Fibroblast of upper back skin (primary cell): ENCODE measurements at regions not wholly inside any gene's neighbourhood (a gene's known extent, or its start where the extent isn't known, plus 50 kb on each side); places are given as distances from the start of the nearest gene placed in this dataset.
"Not testable (repeated sequence)": the region's sequence is repeated elsewhere in the genome, so short reads cannot be mapped to it uniquely, and the experiment has no call there.

ENCODE experiments used
- DNase-seq: peaks from one replicate; pipeline ENCODE4 v3.0.0-alpha.2; 2013

DNA sequence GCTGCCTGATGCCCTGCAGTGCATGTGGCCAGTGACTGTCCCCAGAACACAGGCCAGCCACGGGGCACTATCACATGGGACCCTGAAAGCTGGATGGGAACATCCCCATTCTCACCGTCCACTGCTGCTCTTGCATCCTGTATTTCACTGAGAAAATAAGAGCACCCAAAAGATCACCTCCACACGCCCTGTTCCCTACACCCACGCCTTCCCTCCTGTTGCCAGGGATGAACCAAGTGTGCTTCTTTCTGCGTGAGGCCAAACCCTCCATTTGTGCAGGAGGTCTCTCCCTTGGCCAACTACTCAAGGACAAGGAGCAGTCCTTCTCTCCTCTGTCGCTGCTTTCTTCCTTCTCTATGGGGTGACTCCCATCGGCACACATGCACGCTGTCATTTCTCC is 118.3 kb downstream of the LRRC37A3 start:
- not testable (repeated sequence) for DNase-seq

DNA sequence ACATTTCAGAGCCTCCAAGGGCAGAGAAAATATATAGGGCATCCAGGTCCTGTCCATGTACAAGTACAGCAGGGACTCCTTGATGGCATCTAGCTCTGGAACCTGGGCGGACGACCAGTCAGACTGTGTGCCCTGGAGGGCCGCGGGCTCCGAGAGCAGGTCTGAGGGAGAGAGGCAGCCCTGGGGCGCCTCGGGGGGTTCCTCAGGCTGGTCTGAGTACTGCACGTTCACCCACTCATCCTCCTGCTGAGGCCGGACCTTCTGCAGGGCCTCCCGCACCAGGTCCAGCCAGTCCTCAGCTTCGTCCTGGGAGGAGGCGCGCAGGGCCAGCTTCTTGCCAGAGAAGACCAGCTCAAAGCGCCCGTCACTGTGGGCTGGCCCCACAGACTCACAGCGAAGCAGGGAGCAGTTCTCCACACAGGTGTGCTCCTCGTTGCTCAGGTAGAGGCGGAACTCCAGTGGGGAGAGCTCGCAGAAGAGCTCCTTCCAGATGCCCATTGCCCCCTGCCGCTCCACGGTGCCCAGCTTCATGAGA is 118.8 kb downstream of the LRRC37A3 start:
- DNase-seq: not testable (repeated sequence)

- DNase-seq: not testable (repeated sequence)
Measured at GRCh38 chr17:64799543-64800188, 119.6 kb downstream of the LRRC37A3 start.

GRCh38 chr17:64798961-64799360 is 120.3 kb downstream of the LRRC37A3 start:
- not testable (repeated sequence) for DNase-seq

DNA sequence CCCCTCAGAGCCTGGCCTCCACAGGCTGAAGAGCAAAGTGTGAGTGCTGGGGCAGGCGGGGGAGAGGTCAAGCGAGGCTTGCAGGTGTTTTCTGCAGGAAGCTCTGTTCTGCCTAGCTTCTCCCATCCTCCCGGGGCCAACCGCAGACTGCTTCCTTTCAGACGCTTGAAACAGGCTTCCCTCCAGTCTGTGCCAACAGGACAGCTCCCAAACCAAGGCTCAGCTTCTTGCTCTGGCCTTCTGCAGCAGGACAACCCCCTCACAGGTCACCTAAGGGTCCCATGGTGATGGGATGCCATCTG is 120.8 kb downstream of the LRRC37A3 start:
- DNase-seq: not testable (repeated sequence)

- not testable (repeated sequence) for DNase-seq
Measured at GRCh38 chr17:64797746-64798488, 121.4 kb downstream of the LRRC37A3 start.

DNA sequence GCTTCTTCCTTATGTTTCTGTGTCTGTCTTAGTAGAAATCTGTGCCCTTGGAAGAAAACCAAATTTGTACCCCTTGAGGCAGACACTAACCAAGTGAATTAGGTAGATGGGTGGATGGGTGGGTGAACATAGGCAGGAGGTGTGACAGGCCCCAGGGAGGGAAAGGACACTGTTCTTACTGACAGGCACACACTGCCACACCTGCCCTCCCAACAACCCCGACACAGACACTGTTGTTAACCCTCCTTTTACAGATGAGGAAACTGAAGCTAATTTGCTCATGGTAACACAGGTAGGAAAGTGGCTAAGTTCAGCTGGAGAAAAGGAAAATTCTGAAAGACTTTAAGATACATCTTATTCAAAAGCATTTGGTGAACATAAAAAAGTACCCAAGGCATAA is 123.9 kb downstream of the LRRC37A3 start:
- DNase-seq: not testable (repeated sequence)

DNA sequence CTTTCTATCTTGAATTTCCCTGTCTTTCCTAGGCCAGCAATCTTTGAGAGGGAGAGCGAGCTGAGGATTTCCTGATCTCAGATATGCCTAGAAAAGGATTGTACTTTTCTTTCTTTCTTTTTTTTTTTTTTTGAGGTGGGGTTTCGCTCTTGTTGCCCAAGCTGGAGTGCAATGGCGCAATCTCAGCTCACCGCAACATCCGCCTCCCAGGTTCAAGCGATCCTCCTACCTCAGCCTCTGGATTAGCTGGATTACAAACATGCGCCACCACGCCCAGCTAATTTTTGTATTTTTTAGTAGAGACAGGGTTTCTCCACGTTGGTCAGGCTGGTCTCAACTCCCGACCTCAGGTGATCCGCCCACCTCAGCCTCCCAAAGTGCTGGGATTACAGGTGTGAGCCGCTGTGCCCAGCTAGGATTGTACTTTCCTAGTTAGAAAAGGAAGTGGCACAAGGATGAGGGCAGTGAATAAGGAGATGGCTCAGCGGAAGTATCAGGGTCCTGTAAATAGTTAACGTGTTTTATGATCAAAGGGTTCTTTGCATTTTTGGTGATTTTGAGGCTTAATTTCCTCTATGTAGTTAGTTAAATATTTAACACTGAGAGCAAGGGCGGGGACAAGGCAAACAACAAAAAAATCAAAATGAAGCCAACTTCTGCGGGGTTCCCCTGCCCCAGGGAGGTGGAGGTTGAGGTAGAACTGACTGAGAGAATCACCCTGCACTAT is 124.6 kb downstream of the LRRC37A3 start:
- DNase-seq: not testable (repeated sequence)

GRCh38 chr17:64794113-64794512 is 125.2 kb downstream of the LRRC37A3 start:
- not testable (repeated sequence) for DNase-seq

DNA sequence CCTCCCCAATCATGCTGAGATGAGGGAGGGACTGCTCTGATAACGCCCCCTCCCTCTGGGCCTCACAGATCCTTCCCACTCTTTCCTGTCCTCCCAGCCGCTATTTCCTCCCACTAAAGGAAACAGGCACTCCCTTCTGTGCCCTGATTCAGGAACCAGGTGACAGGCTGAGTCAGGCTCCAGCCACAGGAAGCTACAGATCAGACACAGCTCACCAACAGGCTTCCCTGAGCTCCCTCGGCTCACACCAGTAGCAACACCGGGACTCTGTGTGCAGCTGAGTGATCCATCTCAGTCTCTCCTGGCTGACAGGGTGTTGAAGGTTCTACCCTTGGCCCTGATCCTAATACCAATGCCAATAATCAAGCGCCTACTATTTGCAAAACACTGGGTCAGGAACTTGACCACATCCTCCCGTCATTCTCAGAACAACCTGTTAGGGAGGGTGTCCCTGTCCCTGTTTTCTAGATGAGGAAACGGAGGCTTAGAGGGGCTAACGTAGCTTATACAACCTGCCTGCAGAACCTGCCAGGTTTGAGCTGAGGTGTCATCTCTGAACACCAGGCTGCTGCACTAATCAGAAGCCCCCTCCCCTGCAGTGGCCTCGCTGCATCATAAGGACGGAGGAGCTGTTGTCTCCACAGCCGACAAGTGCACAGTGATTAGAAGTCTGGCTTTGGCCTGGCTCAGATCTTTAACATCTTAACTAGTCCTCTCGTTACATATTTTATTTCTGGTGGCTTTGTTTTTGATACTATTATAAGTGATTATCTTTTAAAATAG is 126.3 kb downstream of the LRRC37A3 start:
- DNase-seq: peak; percentile 28

DNA sequence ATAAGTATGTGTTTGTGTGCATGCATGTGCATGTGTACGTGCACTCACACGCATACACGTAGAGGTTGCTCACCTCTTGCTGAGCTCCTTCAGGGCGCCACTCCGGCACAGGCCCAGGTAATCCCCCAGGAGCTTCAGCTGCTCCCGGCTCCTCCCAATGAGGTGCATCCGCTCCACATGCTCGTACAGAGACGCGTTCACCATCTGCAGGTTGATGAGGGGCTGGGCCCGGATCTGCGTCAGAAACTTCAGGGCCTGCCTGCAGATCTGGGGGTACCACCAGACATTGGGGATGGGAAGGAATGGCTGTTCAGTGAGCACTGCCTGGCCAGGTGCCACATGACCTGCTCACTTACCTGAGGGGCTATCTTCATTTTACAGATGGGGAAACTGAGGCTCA is 127.0 kb downstream of the LRRC37A3 start:
- not testable (repeated sequence) for DNase-seq

DNA sequence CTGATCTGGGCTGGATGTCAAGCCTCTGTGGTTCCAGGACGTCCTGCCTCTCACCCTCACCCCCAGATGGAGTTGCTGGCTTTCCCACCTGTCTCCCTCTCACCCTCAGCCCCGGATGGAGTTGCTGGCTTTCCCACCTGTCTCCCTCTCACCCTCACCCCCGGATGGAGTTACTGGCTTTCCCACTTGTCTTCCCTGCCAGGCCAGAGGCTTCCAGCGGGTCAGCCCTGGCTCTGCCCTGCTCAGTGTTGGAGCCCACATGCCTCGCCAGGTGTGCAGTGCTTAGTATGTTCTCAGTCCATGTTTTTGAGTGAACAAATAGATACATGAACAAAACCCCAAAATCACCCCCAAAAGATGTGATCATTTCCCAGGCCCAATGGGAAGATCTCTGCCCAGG is 127.6 kb downstream of the LRRC37A3 start:
- not testable (repeated sequence) for DNase-seq

GRCh38 chr17:64791226-64791625 is 128.1 kb downstream of the LRRC37A3 start:
- not testable (repeated sequence) for DNase-seq

DNA sequence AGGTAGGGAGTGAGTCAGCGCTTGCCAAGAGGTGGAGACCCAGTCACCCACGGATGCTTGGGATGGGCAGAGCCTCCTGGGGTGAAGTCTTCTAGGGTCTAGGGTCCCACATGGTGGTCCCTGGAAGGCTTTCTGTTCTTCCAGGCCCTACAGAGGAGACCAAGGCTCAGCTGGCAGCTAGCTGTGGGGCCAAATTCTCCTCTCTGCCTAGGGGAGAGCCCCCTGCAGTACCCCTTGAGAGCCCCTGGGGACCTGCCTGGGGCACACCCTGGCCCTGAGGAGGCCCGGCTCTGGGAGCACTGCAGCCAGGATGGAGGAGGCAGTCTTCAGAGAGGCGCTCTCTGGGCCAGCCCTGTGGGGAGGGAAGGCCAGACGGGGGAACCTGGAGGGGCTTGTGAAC is 128.6 kb upstream of the SMURF2 start:
- DNase-seq: not testable (repeated sequence)

GRCh38 chr17:64790193-64790592 is 128.1 kb upstream of the SMURF2 start:
- not testable (repeated sequence) for DNase-seq

DNA sequence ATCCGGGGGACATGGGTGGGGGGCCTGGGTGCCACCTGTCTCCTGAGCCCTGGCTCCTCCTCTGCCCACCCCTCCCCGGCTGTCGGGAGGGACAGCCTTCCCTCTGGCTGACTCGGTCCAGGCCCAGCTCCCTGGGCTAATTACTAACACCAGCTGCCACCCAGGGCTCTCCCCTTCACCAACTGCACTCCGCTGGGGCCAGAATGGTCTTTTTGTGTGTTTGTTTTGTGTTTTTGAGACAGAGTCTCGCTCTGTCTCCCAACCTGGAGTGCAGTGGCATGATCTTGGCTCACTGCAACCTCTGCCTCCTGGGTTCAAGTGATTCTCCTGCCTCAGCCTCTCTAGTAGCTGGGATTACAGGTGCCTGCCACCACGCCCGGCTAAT is 126.9 kb upstream of the SMURF2 start:
- DNase-seq: not testable (repeated sequence)

DNA sequence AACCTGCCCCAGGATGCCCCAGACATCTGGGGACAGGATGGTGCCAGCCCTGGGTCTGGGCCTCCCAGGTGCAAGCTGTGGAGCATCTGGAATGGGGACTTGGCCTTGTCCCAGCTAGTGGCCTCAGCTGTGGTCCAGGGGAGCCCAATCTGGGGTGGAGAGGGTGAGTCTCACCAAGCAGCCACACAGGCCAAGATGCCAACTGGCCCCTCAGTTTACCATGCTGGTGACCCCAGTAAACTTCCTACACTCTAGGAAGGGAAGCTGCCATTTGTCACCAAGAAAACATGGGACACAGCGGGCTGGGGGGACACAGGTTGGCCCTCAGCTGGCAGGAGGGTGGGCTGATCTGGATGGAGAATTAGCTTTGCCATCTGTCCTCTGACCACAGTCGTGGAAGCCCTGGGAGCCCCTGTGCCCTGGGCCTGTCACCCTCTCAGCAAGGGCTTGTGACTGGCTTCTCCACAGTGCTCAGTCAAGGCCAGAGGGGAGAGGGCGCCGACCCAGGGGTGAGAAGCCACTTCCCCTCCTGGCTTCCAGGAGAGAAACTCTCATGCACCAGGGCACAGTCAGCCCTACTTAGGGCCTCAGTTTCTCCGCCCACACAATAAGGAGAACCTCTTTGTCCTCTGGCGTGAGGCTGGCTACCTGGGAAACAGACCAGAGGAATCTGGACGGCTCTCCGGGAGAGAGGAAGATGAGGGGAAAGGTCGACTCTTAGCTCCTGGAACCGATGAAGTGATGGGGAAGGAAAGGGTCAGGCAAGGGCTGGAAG is 126.4 kb upstream of the SMURF2 start:
- no peak for DNase-seq

GRCh38 chr17:64787921-64788271 is 125.8 kb upstream of the SMURF2 start:
- no peak for DNase-seq

- no peak for DNase-seq
Measured at GRCh38 chr17:64787255-64787920, 125.3 kb upstream of the SMURF2 start.

DNA sequence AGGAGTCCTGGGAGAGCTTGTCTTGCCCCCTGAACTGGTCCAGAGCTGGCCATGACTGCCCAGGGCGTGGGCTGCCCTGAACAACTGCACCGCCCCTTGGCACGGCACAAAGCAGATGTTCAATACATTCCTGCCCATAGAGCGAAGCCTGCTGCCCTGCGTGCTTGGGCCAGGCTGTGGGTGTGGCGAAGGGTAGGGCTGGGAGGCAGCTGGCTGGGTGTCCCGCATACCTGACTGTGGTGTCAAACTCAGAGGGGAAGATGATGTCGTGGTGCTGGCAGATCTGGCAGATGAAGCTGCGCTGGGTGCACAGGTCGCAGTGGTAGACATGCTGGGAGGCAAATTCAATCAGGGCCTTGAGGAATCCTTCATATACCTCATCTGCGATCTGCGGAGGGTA is 124.2 kb upstream of the SMURF2 start:
- DNase-seq: no peak

DNA sequence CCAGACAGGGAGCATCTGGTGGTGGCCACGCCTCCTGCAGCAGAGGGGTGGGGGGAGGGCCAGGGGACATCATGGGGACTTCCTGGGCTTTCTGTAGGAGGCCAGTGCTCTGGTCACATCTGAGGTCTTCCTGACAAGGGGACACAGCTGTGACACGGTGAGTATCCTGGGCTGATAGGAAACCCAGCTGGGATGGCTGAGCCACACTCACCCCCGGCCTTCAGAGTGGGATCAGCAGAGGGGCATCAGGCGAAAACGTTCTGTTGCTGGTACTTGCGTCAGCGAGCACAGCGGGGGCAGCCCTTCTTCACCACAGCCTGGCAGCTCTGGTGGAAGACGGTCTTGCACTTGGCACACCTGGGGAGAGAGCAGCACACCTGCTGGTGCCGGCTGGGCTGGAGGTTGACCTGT is 122.9 kb upstream of the SMURF2 start:
- DNase-seq: no peak
